H4 (cell line): ENCODE measurements at regions not wholly inside any gene's neighbourhood (a gene's known extent, or its start where the extent isn't known, plus 50 kb on each side); places are given as distances from the start of the nearest gene placed in this dataset.
"Not testable (repeated sequence)": the region's sequence is repeated elsewhere in the genome, so short reads cannot be mapped to it uniquely, and the experiment has no call there.

ENCODE experiments used
- DNase-seq: peaks from one replicate; pipeline ENCODE4 v3.0.0-alpha.2; 2015; ENCODE audit warnings: low spot score

DNA sequence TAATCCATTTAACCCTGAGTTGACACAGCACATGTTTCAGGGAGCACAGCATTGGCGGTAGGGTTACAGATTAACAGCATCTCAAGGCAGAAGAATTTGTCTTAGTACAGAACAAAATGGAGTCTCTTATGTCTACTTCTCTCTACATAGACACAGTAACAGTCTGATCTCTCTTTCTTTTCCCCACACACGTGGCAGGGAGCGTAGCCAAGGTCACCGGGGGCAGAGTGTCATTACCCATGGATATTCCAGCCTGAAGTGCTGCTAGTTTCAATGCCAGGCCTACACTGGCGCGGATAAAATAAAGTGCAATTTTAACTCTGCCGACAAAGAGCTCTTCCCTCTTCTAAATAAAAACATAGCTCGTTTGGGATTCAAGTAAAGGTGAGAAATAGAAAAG lies 366.3 kb upstream of the SGCG start:
- not testable (repeated sequence) for DNase-seq

DNA sequence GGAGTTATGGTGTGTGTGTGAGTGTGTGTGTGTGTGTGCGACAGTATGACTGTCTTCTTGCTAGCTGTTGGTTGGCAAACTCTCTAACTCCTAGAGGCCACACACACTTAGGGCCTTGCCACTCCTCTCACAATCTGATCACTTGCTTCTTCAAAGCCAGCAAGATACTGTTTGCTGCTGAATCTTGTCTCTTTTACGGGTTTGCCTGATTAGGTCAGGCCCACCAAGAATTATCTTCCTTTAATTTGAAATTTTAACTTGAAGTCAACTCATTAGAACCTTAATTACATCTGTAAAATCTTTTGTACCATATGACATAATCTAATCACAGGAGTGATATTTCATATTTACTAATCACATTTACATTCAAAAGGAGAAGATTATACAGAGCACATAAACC lies 359.2 kb upstream of the SGCG start:
- DNase-seq = no peak

DNA sequence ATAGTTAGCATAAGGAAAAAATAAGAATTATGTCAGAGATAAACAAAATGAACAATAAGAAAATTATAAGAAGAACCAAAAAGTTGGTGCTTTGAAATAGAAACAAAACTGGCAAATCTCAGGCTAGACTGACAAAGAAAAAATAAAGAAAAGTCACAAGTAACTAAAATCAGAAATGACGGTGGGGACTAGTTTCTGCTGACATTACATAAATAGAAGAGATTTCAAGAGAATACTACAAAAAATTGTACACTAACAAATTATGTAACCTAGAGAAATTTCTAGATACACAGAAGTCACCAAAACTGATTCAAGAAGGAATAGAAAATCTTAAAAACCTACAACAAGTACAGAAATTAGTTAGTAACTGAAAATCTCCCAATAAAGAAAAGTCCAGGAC lies 355.6 kb upstream of the SGCG start:
- DNase-seq = no peak

DNA sequence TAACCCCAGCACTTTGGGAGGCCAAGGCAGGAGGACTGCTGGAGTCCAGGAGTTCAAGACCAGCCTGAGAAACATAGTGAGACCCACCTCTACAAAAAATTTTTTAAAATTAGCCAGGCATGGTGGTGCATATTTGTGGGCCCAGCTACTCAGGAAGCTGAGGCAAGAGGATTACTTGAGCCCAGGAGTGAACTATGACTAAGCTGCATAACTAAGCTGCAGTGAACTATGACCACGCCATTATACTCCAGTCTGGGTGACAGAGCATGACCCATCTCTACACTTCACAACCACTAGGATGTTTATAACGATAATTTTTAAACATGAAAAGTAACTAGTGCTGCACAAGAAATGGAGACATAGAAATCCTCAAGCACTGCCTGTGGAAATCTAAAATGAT lies 352.7 kb upstream of the SGCG start:
- peak; percentile 73 for DNase-seq

DNA sequence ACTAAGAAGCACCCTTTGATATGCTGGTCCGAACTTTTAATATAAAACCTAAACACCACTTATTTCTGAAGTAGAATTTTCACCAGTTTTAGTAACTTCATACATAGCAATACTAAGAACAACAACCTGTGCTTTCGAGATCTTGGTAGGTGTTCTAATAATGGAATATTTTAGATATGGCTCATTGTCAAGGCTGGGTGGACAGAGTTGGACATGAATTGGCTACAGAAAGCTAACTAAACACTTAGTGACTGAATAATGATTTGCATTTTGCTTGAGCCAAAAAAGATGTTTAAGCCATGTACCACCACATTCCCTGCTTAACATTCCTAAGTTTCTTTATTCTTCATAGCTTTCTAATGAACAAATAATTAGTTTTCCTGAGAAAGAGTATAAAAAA lies 344.3 kb upstream of the SGCG start:
- no peak for DNase-seq

DNA sequence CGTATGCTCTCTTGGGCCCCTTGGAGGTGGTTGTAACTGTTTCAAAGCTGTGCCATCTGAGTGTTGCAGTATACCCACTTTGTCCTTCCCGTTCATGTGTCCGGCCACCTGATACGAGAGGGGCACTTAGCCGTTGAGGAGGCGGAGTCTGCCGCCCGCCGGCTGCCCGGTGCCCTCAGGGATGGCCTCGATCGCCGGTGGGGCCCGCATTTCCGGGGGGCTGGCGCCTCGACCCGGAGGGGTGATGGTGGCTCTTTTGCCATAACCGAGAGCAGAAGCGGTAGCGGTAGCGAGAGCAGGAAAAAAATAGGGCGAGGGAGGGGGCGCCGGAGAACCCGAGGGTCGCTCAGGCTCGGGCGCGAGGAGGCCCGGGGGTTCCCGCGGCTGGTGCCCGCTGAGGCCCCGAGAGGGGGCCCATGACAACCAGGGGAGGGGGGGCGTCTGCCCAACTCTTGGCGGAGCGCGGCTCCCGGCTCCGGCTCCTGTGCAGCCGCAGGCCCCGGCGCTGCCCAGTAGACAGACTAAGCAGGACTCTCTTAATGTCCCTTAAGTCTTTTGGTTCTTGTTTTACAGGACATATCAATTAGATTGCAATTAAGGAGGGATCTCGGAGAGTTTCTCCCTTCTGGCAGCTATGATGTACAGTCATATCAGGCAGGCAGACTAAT lies 342.7 kb upstream of the SGCG start:
- no peak for DNase-seq

DNA sequence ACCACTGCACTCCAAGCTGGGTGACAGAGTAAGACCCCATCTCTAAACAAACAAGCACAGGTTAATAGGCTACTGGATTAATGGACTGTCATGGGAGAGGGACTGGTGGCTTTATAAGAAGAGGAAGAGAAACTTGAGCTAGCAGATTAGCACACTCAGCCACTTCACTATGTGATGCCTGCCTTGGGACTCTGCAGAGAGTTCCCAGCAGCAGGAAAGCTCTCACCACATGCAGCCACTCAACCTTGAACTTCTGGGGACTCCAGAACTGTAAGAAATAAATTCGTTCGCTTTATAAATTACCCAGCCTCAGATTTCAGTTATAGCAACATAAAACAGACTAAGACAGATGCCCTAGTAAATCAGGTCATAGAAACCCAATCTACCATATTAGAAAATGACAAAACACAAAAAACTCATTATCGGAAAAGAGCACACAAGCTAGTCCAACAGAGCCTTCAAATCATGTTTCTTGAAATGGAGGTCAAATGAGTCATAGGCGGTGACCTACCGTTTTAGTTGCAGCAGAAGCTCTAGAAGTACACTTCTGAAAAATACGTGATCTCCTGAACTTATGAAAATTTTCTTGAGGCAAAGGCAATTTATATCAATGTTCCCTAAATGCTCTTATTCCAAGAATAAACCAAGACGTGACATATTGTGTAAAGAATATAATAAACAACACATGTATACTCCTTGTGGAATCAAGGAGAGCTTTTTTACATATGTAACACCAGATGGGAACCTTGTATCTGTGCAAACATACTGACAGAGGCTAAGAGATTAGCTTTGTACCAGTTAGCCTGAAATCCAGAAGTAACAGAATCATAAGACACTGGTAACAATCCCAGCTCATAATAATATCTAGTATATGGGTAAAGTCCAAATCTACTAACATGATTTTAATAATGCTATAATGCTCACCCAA lies 340.9 kb upstream of the SGCG start:
- no peak for DNase-seq

DNA sequence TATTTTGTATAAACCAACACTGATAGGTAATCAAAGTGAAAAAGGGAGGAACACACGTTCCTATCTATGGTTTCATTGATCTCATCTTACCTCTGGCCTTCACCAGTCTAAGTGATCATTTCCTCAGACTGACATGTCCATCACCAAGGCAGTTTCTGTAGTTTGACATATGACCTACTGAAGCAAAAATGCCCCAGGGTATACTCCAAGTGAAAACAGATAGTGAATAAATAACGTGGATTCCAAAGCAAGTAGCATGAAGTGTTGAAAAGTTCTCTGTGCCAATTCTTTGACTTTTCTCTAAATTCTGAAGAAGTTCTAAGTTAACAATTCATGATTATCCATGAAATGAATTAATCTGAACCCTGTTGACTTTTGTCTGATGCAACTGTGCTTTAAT lies 334.2 kb upstream of the SGCG start:
- no peak for DNase-seq

DNA sequence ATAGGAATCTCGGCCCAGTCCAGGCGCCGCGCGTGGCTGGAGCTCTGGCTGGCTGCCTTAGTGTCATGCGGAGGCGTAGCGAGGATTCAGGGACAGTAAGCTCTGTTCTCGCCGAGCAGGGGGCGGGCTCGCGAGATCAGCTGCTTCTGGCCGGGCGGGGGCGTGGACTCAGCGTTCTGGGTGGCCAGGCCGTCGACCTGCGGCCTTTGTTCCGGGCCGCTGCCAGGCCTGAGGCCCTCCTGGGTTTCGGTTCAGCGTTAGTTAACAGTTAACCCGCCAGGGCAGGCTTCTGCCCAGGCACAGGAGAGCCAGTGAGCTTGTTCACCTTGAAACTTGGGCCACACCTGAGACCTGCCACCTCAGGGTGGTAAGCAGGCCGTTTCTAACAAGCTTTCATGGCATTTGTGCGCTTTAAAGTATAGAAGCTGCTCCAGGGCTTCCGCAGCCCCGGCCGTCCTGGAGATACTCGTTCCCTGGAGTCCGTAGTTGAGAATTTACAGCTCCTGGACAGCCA lies 332.2 kb upstream of the SGCG start:
- DNase-seq = no peak

DNA sequence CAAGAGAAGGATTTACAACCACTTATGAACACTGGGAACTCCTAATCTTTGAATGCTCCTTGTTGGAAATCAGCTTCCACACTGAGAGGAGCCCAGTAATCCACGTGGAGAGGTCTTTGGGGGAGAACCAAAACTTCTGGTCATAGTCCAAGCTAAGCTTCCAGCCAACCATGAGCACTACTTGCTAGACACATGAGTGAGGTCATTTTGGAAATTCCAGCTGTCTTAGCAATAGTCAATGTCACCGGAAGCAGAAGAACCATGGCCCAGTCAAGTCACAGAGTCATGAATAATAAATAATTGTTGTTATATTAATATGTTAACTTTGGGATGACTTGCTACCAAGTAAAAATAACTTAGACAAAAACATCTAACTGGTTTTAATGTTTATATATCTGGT lies 324.9 kb upstream of the SGCG start:
- DNase-seq = no peak

DNA sequence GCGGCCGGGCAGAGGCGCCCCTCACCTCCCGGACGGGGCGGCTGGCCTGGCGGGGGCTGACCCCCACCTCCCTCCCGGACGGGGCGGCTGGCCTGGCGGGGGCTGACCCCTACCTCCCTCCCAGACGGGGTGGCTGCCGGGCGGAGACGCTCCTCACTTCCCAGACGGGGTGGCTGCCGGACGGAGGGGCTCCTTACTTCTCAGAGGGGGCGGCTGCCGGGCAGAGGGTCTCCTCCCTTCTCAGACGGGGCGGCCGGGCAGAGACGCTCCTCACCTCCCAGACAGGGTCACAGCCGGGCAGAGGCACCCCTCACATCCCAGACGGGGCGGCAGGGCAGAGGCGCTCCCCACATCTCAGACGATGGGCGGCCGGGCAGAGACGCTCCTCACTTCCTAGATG lies 321.8 kb upstream of the SGCG start:
- DNase-seq = not testable (repeated sequence)

DNA sequence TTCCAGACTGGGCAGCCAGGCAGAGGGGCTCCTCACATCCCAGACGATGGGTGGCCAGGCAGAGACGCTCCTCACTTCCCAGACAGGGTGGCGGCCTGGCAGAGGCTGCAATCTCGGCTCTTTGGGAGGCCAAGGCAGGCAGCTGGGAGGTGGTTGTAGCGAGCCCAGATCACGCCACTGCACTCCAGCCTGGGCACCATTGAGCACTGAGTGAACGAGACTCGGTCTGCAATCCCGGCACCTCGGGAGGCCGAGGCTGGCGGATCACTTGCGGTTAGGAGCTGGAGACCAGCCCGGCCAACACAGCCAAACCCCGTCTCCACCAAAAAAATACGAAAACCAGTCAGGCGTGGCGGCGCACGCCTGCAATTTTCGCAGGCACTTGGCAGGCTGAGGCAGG lies 321.4 kb upstream of the SGCG start:
- not testable (repeated sequence) for DNase-seq

DNA sequence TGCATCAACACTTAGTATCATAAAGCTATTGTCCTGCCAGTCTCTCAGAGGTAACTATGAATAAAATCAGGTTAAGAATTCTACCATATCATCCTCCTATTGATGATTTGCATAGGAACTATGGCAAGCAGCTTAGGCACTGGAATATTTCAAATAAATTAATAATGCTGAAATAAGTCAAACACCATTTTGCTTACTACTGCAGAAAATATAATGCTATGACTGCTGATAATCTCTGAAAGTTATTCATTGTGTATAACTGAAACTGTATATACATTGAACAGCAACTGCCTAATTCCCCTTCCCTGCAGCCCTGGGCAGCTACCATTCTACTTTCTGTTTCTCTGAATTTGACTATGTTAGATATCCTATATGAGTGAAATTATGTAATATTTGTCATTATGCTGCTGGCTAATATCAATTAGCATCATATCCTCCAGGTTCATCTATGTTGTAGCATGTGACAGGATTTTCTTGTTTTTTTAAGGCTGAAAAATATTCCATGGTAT lies 318.8 kb upstream of the SGCG start:
- no peak for DNase-seq

DNA sequence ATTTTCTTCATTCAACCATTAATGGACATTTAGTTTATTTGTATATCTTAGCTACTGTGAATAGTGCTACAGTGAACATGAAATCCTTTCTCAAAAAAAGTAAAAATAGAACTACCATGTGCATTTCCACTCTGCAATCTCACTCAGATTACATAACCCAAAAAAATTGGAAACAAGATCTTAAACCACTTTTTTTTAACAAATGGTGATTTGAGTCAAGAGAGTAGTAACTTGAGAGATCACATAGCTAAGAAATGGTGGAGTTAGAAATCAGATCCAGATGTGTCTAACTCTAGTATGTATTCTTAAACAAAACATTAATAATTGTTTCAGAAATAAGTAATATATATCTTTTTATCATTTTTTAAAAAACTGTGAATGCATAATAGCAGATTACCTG lies 318.3 kb upstream of the SGCG start:
- no peak for DNase-seq

DNA sequence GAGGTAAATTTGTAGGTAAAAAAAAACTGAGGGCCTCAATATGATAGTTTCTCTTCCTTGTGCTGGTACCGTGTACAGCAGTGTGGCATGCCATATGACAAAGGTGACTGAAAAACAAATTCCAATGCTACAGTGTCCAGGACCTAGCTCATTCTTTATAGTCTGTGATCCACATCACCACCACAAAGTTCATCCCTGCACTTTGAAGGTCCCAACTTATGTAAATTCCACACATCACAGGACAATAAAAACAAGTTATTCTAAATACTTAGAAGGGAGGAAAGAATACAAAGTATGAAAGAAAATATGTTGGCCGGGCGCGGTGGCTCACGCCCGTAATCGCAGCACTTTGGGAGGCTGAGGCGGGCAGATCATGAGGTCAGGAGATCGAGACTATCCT lies 314.6 kb upstream of the SGCG start:
- no peak for DNase-seq

DNA sequence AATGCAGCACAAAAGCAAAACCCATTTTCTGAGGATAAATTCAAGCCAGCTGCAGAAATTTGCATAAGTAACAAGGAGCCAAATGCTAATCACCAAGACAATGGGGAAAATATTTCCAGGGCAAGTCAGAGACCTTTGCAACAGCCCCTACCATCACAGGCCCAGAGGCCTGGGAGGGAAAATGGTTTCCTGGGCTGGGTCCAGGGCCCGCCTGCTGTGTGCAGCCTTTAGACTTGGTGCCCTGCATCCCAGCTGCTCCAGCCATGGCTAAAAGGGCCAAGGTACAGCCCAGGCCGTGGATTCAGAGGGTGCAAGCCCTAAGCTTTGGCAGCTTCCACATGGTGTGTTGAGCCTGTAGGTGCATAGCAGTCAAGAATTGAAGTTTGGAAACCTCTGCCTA lies 309.5 kb upstream of the SGCG start:
- no peak for DNase-seq

DNA sequence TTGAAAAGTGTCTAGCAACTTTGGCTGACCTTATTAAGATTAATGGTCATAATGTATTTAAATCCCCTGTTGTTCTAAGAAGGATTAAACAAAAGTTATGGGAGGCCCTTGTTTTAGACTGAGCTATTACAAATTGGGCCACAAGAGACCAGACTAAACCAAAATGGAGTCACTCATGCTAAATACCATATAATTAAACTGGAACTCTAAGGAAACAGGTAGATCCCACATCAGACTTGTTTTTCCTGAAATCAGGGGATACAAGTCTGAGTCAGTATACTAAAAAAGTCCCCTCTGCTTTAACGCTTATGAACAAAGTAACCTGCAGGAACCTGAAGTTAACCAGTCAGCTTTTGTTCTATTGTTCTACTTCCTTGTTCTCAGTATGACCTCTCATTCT lies 305.9 kb upstream of the SGCG start:
- no peak for DNase-seq

DNA sequence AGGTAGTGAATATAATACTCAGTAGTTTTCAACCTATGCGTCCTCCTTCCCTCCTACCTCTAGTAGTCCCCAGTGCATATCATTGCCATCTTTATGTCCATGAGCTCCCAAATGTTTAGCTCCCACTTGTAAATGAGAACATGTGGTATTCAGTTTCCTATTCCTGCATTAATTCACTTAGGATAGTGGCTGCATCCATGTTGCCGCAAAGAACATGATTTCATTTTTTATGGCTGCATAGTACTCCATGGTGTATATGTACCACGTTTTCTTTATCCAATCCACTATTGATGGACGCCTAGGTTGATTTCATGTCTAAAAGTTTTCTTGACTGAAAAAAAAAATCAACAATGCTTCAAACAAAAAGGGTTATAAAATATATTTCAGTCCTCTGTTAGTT lies 303.4 kb upstream of the SGCG start:
- DNase-seq = no peak

DNA sequence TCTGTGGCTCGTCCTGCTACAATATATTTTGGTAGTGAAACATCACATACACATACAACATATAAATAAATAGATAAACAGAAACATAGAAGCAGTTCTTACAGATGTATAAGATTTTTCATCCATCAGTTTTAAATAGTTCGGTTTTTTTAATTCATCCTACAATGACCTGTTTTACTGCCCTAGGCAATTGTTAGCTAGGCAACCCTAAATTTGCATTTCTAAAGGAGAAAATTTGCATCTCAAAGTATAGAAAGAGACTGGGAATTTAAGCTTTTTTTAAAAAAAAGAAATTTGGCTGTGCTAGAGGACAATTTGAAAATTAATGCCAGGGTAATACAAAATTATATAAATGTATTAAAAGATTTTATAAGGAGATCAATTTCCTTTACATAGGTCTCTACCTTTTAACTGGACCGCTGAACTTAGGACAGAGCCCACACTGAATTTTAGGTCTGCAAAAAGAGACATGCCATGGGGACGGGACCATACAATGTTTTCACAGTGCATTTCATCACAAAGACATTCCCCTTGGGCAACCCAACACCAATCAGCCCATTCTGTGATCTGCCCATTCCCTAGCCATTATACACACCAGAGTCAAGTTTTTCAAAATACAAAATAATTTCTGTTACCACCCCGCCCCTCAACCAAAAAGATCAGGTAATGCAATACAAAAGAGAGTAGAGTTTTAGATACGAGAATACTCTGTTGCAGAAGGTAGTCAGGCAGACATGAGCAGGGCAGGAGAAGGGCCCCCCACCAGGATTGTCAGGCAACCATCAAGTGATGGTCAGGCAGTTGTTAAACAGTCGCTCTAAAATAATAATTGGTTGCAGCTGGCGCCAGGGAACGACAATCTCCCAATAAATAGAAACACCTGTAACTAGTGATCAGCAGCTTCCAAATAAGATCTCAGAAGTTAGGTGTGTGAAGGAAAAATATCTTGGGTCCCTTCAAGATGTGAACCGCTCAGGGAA lies 299.7 kb upstream of the SGCG start:
- DNase-seq = no peak

DNA sequence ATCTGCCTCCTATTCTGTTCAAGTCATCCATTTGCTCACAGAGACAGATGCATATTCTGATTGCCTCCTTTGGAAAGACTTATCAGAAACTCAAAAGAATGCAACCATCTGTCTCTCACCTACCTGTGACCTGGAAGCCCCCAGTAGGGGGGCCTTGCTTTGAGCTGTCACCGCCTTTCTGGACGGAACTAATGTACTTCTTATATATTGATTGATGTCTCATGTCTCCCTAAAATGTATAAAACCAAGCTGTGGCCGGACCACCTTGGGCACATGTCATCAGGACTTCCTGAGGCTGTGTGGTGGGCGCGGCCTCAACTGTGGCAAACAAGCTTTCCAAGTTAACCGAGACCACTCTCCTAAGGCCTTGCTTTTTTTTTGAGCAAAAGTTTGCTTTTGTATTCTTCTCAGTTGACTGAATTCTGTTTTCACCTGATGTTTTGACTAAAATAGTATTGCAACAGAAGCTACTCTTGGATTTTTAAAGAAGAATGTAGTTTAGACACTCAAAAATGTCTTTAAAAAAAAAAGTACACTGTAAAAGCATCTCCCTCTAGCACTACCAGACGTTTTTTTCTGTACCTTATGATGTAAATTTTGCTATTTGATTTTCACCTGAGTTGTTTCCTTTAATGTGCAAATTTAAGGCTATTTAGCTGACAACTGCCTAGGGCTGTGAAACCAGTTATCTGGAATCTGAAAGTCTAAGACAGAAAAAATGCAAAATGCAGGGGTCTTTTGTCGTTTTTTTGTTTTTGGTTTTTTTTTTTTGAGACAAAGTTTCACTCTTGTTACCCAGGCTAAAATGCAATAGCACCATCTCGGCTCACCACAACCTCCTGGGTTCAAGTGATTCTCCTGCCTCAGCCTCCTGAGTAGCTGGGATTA lies 298.8 kb upstream of the SGCG start:
- not testable (repeated sequence) for DNase-seq
